MM.1S (cell line): ENCODE measurements at regions not wholly inside any gene's neighbourhood (a gene's known extent, or its start where the extent isn't known, plus 50 kb on each side); places are given as distances from the start of the nearest gene placed in this dataset.

Experiments used
- DNase-seq: peaks from one replicate; pipeline ENCODE4 v3.0.0-alpha.2; 2015
- H2AFZ ChIP-seq: fragments of 300-600 bp; sonication (generic); 2 replicates; pipeline ENCODE4 v1.6.0; 2016; ENCODE audit warnings: antibody characterized with exemption, low read length
- H3F3A ChIP-seq: fragments of 300-600 bp; sonication (generic); 2 replicates; pipeline ENCODE4 v1.6.1; 2016; ENCODE audit warnings: mild to moderate bottlenecking, antibody characterized with exemption, low read length, moderate library complexity, mixed read lengths; ENCODE audit not compliant: insufficient read depth
- H3K27ac ChIP-seq: fragments of 300-600 bp; sonication (generic); 2 replicates; pipeline ENCODE4 v1.5.1; 2016; ENCODE audit warnings: mild to moderate bottlenecking, low read length
- H3K27me3 ChIP-seq: fragments of 300-600 bp; sonication (generic); replicated peaks from 2 replicates; pipeline ENCODE4 v1.6.0; 2016; ENCODE audit warnings: low read length; ENCODE audit not compliant: insufficient read depth
- H3K36me3 ChIP-seq: fragments of 300-600 bp; sonication (generic); replicated peaks from 2 replicates; pipeline ENCODE4 v1.6.1; 2016; ENCODE audit warnings: mild to moderate bottlenecking, low read length, mixed read lengths; ENCODE audit not compliant: insufficient read depth
- H3K4me1 ChIP-seq: fragments of 300-600 bp; sonication (generic); 2 replicates; pipeline ENCODE4 v1.6.1; 2016; ENCODE audit warnings: low read length, mixed read lengths
- H3K4me2 ChIP-seq: fragments of 300-600 bp; sonication (generic); 2 replicates; pipeline ENCODE4 v1.6.0; 2016; ENCODE audit warnings: low read depth, low read length
- H3K4me3 ChIP-seq: fragments of 300-600 bp; sonication (generic); 2 replicates; pipeline ENCODE4 v1.5.1; 2016; ENCODE audit warnings: low read length, mixed read lengths
- H3K79me2 ChIP-seq: fragments of 300-600 bp; sonication (generic); 2 replicates; pipeline ENCODE4 v1.6.1; 2016; ENCODE audit warnings: mixed run types, low read length, mixed read lengths
- H3K9ac ChIP-seq: fragments of 300-600 bp; sonication (generic); 2 replicates; pipeline ENCODE4 v1.6.1; 2016; ENCODE audit warnings: low read length, mixed read lengths
- H3K9me2 ChIP-seq: fragments of 300-600 bp; sonication (generic); replicated peaks from 2 replicates; pipeline ENCODE4 v1.6.1; 2016; ENCODE audit warnings: mild to moderate bottlenecking, low read length, mixed read lengths; ENCODE audit not compliant: insufficient read depth
- H3K9me3 ChIP-seq: fragments of 300-600 bp; sonication (generic); replicated peaks from 2 replicates; pipeline ENCODE4 v1.6.1; 2016; ENCODE audit warnings: mild to moderate bottlenecking, low read length, mixed read lengths; ENCODE audit not compliant: insufficient read depth
- H4K20me1 ChIP-seq: fragments of 300-600 bp; sonication (generic); 2 replicates; pipeline ENCODE4 v1.6.1; 2016; ENCODE audit warnings: mild to moderate bottlenecking, low read length, moderate library complexity, mixed read lengths; ENCODE audit not compliant: insufficient read depth
- EZH2 ChIP-seq: fragments of 300-600 bp; sonication (generic); optimal IDR thresholded peaks from 2 replicates; pipeline ENCODE3; 2017; ENCODE audit warnings: low read depth, mild to moderate bottlenecking, antibody characterized with exemption, low read length, mixed read lengths
- EZH2phosphoT487 ChIP-seq: fragments of 300-600 bp; sonication (generic); IDR thresholded peaks from 2 replicates; pipeline ENCODE4 v1.6.1; 2018; ENCODE audit warnings: antibody characterized with exemption, low read length
- TF ChIP-seq, protein P1 (sequence below): fragments of 300-600 bp; sonication (generic); IDR thresholded peaks from 2 replicates; pipeline ENCODE4 v1.5.1; 2016; ENCODE audit warnings: antibody characterized with exemption, low read length, mixed read lengths

- Histone ChIP-seq H3K4me1 (no peaks in the 10 kb centered on the region), H3K4me2 (no peak overlapping the region), H3K27me3 (no peaks in the 10 kb centered on the region), H3F3A (no peaks in the 10 kb centered on the region), H2AFZ (no peak overlapping the region), H4K20me1 (no peaks in the 10 kb centered on the region), H3K36me3 (no peaks in the 10 kb centered on the region), H3K9me2 (no peaks in the 10 kb centered on the region), H3K27ac (no peak overlapping the region), H3K9me3 (no peaks in the 10 kb centered on the region), H3K9ac (no peak overlapping the region), H3K79me2 (no peaks in the 10 kb centered on the region), H3K4me3 (no peak overlapping the region)
- TF ChIP-seq, protein P1, sequence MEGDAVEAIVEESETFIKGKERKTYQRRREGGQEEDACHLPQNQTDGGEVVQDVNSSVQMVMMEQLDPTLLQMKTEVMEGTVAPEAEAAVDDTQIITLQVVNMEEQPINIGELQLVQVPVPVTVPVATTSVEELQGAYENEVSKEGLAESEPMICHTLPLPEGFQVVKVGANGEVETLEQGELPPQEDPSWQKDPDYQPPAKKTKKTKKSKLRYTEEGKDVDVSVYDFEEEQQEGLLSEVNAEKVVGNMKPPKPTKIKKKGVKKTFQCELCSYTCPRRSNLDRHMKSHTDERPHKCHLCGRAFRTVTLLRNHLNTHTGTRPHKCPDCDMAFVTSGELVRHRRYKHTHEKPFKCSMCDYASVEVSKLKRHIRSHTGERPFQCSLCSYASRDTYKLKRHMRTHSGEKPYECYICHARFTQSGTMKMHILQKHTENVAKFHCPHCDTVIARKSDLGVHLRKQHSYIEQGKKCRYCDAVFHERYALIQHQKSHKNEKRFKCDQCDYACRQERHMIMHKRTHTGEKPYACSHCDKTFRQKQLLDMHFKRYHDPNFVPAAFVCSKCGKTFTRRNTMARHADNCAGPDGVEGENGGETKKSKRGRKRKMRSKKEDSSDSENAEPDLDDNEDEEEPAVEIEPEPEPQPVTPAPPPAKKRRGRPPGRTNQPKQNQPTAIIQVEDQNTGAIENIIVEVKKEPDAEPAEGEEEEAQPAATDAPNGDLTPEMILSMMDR = no peak
- TF ChIP-seq EZH2phosphoT487 (no peak), EZH2 (no peak)
- DNase-seq = no peak
These were observed 81.0 kb upstream of the PCDH10 start for GRCh38 chr4:133068083-133068482.

GRCh38 chr4:133081246-133081645 lies 67.8 kb upstream of the PCDH10 start:
- Histone ChIP-seq H3K4me1 (no peaks in the 10 kb centered on the region), H3K79me2 (no peaks in the 10 kb centered on the region), H3K9me2 (no peaks in the 10 kb centered on the region), H3K36me3 (no peaks in the 10 kb centered on the region), H4K20me1 (no peaks in the 10 kb centered on the region), H3F3A (no peaks in the 10 kb centered on the region), H3K9ac (no peak overlapping the region), H3K4me2 (no peak overlapping the region), H3K4me3 (no peak overlapping the region), H3K27me3 (no peaks in the 10 kb centered on the region), H2AFZ (no peak overlapping the region), H3K9me3 (no peaks in the 10 kb centered on the region), H3K27ac (no peak overlapping the region)
- no peak for DNase-seq
- TF ChIP-seq EZH2phosphoT487 = no peak

DNA sequence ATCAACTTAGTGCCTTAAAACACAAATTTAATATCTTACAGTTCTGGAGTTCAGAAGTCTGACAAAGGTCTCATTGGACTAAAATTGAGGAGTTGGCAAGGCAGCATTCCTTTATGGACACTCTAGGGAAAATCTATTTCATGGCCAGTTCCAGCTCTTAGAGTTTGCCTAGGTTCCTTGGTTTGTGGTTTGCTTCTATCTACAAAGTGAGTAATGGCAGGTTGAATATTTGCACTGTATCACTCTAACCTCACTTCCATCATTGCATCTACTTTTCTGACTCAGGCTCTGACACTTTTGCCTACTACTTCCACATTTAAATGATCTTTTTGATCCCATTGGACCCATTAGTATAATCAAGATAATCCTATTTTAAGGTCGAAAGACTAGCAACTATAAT lies 64.7 kb upstream of the PCDH10 start:
- Histone ChIP-seq H3K9ac (no peak overlapping the region), H3K27ac (no peak overlapping the region), H3K4me3 (no peak overlapping the region), H3K9me3 (no peaks in the 10 kb centered on the region), H4K20me1 (no peaks in the 10 kb centered on the region), H3K27me3 (no peaks in the 10 kb centered on the region), H3F3A (no peaks in the 10 kb centered on the region), H3K4me1 (no peaks in the 10 kb centered on the region), H3K4me2 (no peak overlapping the region), H2AFZ (no peak overlapping the region), H3K79me2 (no peaks in the 10 kb centered on the region), H3K36me3 (no peaks in the 10 kb centered on the region), H3K9me2 (no peaks in the 10 kb centered on the region)
- TF ChIP-seq, protein P1 = no peak
- TF ChIP-seq EZH2 (no peak), EZH2phosphoT487 (no peak)
- no peak for DNase-seq

DNA sequence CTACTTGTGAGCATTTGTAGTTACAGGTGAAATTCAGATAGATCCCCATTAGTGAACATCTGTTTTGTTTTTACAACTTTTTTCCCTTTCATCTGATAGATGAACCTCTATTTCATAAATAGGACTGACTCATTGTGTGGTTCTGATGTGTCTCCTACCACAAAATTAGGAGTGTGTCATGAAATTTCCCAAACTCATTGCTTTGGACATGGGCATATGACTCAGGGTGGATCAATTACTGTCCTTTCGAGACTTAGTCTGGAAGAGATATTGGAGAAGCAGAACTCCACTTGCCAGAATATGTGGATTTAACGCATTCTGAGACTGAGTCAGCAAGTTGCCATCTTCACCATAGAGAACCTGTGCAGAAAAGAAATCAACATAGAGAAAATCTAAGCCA lies 53.5 kb upstream of the PCDH10 start:
- Histone ChIP-seq H3K27me3 (no peaks in the 10 kb centered on the region), H2AFZ (no peak overlapping the region), H3K9ac (no peak overlapping the region), H4K20me1 (no peaks in the 10 kb centered on the region), H3K4me1 (no peaks in the 10 kb centered on the region), H3K27ac (no peak overlapping the region), H3K36me3 (no peaks in the 10 kb centered on the region), H3K4me3 (no peak overlapping the region), H3K4me2 (no peak overlapping the region), H3K9me3 (no peaks in the 10 kb centered on the region), H3K79me2 (no peaks in the 10 kb centered on the region), H3F3A (no peaks in the 10 kb centered on the region), H3K9me2 (no peaks in the 10 kb centered on the region)
- DNase-seq = no peak
- TF ChIP-seq EZH2phosphoT487 (no peak), EZH2 (no peak)
- TF ChIP-seq, protein P1 = no peak
